ENCODE measurements at regions not wholly inside any gene's neighbourhood (a gene's known extent, or its start where the extent isn't known, plus 50 kb on each side); places are given as distances from the start of the nearest gene placed in this dataset.

DNA sequence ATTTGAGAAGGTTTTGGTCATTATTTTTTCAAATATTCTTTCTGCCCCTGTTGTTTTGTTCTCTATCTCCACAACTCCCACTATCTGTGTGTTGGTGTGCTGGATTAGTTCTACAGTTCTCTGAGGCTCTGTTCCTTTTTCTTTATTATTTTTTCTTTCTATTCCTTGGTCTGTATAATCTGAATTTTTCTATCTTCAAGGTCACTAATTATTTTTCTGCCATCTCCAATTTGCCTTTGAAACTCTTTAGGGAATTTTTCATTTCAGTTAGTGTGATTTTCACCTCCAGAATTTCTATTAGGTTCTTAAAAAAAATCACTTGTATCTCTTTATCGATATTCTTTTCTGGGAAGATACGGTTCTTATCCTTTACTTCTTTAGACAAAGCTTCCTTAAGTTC is 82.1 kb upstream of the GGTLC1 start:
- intact Hi-C loops (cut with micrococcal nuclease; ENCODE audit: unreplicated experiment) = no loop called here
- no peaks in the 10 kb centered on the region for H3K4me1 ChIP-seq (ENCODE audit: insufficient read depth, low read length, poor library complexity, severe bottlenecking)
- H3K4me3 ChIP-seq (ENCODE audit: low read depth, low read length, poor library complexity, severe bottlenecking) = no peak overlapping the region
- POLR2A ChIA-PET (ENCODE audit: low non-redundant PET) = no interaction called here
- no peak for TF ChIP-seq CTCF (conservative IDR thresholded peaks at IDR 0.05; ENCODE audit: low read depth, low read length)
- no peak for TF ChIP-seq EZH2 (IDR thresholded peaks at IDR 0.05; ENCODE audit: borderline replicate concordance, low read depth, low read length, poor library complexity, severe bottlenecking)
- BruUV-seq (replicated peaks) = no TSS peak
- H3K9me3 ChIP-seq (ENCODE audit: low read depth, low read length, poor library complexity, severe bottlenecking) = no peaks in the 10 kb centered on the region
- H3K27me3 ChIP-seq (replicated peaks; ENCODE audit: insufficient read depth, low read depth, low read length, poor library complexity) = peaks cover 7% of the 10 kb centered on the region
- H3K36me3 ChIP-seq (ENCODE audit: insufficient read depth, low read length, poor library complexity, severe bottlenecking) = no peaks in the 10 kb centered on the region
- no peak for DNase-seq (ENCODE audit: low spot score)
- H3K27ac ChIP-seq (ENCODE audit: low read depth, low read length, poor library complexity, severe bottlenecking) = no peak overlapping the region
- CTCF ChIA-PET = no interaction called here

DNA sequence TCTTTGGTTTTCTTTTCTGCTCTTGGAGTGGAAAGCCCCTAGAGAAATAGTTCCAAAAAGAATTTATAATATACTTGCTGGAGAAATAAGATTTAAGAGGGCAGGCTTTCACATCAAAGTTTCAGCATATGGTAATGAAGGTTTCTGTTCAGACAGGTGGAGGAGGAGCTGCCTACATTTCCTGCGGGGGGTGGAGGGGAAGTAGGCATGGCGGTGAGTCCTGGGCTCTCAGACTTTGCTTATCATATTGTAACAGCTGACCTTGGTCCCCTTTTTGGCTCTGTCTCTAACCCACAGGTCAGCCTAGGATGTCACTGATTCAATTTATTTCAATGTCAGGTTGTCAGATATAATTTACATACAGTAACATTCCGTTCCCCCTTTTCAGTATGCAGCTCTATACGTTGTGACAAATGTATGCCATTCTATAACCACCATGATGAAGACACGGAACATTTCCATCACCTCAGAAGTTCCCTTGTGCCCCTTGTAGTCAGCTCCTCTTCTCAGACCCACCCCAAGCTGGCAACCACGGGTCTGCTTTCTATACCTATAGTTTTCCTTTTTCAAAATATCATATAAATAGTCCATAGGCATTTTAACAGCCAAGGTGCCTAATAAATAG is 77.6 kb upstream of the GGTLC1 start:
- H3K4me3 ChIP-seq (ENCODE audit: low read depth, low read length, poor library complexity, severe bottlenecking) = no peak overlapping the region
- no peaks in the 10 kb centered on the region for H3K9me3 ChIP-seq (ENCODE audit: low read depth, low read length, poor library complexity, severe bottlenecking)
- no peak for DNase-seq (ENCODE audit: low spot score)
- H3K4me1 ChIP-seq (ENCODE audit: insufficient read depth, low read length, poor library complexity, severe bottlenecking) = no peaks in the 10 kb centered on the region
- BruUV-seq (replicated peaks) = no TSS peak
- ChIA-PET POLR2A (ENCODE audit: low non-redundant PET) (no interaction called here), CTCF (no interaction called here)
- peaks cover 7% of the 10 kb centered on the region for H3K27me3 ChIP-seq (replicated peaks; ENCODE audit: insufficient read depth, low read depth, low read length, poor library complexity)
- H3K27ac ChIP-seq (ENCODE audit: low read depth, low read length, poor library complexity, severe bottlenecking) = no peak overlapping the region
- no peaks in the 10 kb centered on the region for H3K36me3 ChIP-seq (ENCODE audit: insufficient read depth, low read length, poor library complexity, severe bottlenecking)
- intact Hi-C loops (cut with micrococcal nuclease; ENCODE audit: unreplicated experiment) = no loop called here
- TF ChIP-seq EZH2 (IDR thresholded peaks at IDR 0.05; ENCODE audit: borderline replicate concordance, low read depth, low read length, poor library complexity, severe bottlenecking) = no peak

DNA sequence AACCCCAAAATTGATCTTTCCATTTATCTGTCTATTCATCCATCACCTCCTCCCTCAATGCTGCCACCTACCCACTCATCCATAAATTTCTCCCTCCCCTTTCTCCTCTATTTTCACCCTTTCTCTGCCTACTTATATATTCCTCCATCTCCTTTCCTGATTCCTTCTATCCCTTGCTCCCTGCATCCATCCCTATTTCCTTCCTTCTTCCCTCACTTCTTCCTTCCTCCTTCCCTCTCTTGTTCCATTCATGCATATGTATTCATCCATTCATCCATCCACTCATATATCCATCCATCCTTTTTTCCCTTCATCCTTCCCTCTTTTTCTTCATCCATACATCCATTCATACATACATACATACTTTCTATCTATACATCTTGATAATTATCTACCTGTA is 76.3 kb upstream of the GGTLC1 start:
- H3K4me3 ChIP-seq (ENCODE audit: low read depth, low read length, poor library complexity, severe bottlenecking) = no peak overlapping the region
- DNase-seq (ENCODE audit: low spot score) = no peak
- no peak overlapping the region for H3K27ac ChIP-seq (ENCODE audit: low read depth, low read length, poor library complexity, severe bottlenecking)
- H3K36me3 ChIP-seq (ENCODE audit: insufficient read depth, low read length, poor library complexity, severe bottlenecking) = no peaks in the 10 kb centered on the region
- H3K4me1 ChIP-seq (ENCODE audit: insufficient read depth, low read length, poor library complexity, severe bottlenecking) = no peaks in the 10 kb centered on the region
- no peaks in the 10 kb centered on the region for H3K9me3 ChIP-seq (ENCODE audit: low read depth, low read length, poor library complexity, severe bottlenecking)
- BruUV-seq (replicated peaks) = no TSS peak
- intact Hi-C loops (cut with micrococcal nuclease; ENCODE audit: unreplicated experiment) = no loop called here
- ChIA-PET CTCF (no interaction called here), POLR2A (ENCODE audit: low non-redundant PET) (no interaction called here)
- TF ChIP-seq CTCF (conservative IDR thresholded peaks at IDR 0.05; ENCODE audit: low read depth, low read length) = no peak
- no peak for TF ChIP-seq EZH2 (IDR thresholded peaks at IDR 0.05; ENCODE audit: borderline replicate concordance, low read depth, low read length, poor library complexity, severe bottlenecking)
- H3K27me3 ChIP-seq (replicated peaks; ENCODE audit: insufficient read depth, low read depth, low read length, poor library complexity) = peaks cover 7% of the 10 kb centered on the region

DNA sequence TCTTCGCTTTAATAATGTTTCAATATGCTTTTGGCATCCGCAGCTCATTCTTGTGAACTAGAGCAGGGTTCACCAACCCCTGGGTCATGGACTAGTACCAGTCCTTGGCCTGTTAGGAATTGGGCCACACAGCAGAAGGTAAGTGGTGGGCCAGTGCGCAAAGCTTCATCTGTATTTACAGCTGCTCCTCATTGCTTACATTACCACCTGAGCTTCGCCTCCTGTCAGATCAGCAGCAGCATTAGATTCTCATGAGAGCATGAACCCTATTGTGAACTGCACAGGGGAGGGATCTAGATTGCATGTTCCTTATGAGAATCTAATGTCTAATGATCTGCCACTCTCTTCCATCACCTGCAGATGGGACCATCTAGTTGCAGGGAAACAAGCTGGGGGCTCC is 75.5 kb upstream of the GGTLC1 start:
- DNase-seq (ENCODE audit: low spot score) = no peak
- ChIA-PET CTCF (no interaction called here), POLR2A (ENCODE audit: low non-redundant PET) (interaction anchor here (0.6 kb wide), 1 partner anchor 734 kb away, joined by 5 read pairs; no protein-coding TSS in a partner anchor)
- TF ChIP-seq CTCF (conservative IDR thresholded peaks at IDR 0.05; ENCODE audit: low read depth, low read length) (no peak), EZH2 (IDR thresholded peaks at IDR 0.05; ENCODE audit: borderline replicate concordance, low read depth, low read length, poor library complexity, severe bottlenecking) (no peak)
- Histone ChIP-seq H3K27ac (ENCODE audit: low read depth, low read length, poor library complexity, severe bottlenecking) (no peak overlapping the region), H3K9me3 (ENCODE audit: low read depth, low read length, poor library complexity, severe bottlenecking) (no peaks in the 10 kb centered on the region), H3K27me3 (replicated peaks; ENCODE audit: insufficient read depth, low read depth, low read length, poor library complexity) (peaks cover 7% of the 10 kb centered on the region), H3K4me1 (ENCODE audit: insufficient read depth, low read length, poor library complexity, severe bottlenecking) (no peaks in the 10 kb centered on the region), H3K4me3 (ENCODE audit: low read depth, low read length, poor library complexity, severe bottlenecking) (no peak overlapping the region), H3K36me3 (ENCODE audit: insufficient read depth, low read length, poor library complexity, severe bottlenecking) (no peaks in the 10 kb centered on the region)
- BruUV-seq (replicated peaks) = no TSS peak
- intact Hi-C loops (cut with micrococcal nuclease; ENCODE audit: unreplicated experiment) = no loop called here

Measured in A673 (cell line).